K562 (cell line): ENCODE measurements at regions not wholly inside any gene's neighbourhood (a gene's known extent, or its start where the extent isn't known, plus 50 kb on each side); places are given as distances from the start of the nearest gene placed in this dataset.

Experiments
- ATAC-seq: fragments of 200-7000 bp; cut with Tn5 transposase; 3 replicates; pipeline ENCODE4 v1.9.1; 2020; ENCODE audit warnings: moderate library complexity
- BruUV-seq: library from RNA; stranded (reverse); fragments of 400-500 nt; replicated peaks from 2 replicates; lab custom pipeline; 2021; lab: Mats Ljungman, UMichigan
- CTCF ChIA-PET: fragments of 300-600 bp; formaldehyde crosslinking; extraction: SDS; loops from one replicate; lab custom pipeline; 2021; ENCODE audit warnings: low intra/inter-chr PET ratio; lab: Yijun Ruan, JAX
- POLR2A ChIA-PET: fragments of 300-600, 350-650 bp; sonication (Branson Sonifier 250); formaldehyde crosslinking; extraction: SDS; loops from one replicate; lab custom pipeline; 2021; ENCODE audit warnings: antibody characterized with exemption, inconsistent platforms; lab: Yijun Ruan, JAX
- DNase-seq, 4 experiments: peaks; one replicate each; pipeline versions ENCODE4 v3.0.0 to v3.0.0-alpha.2; 2011 to 2018; ENCODE audit warnings: low spot score in 3 of 4, mixed read lengths in 3 of 4; ENCODE audit errors: extremely low read depth in 1 of 4
- FAIRE-seq: peaks from 2 replicates; lab custom pipeline; 2011; peaks lifted over from hg19 to GRCh38; lab: Jason Lieb, UNC
- H2AFZ ChIP-seq: 2 replicates; pipeline ENCODE4 v1.6.0; 2011; ENCODE audit warnings: low read depth, low read length, control low read depth, inconsistent platforms
- H3K27ac ChIP-seq: fragments of 200-600 bp; 3 replicates; pipeline ENCODE4 v1.8.0; 2011; ENCODE audit warnings: low read depth, mild to moderate bottlenecking, control low read depth, inconsistent platforms, low read length, moderate library complexity, mixed read lengths; ENCODE audit errors: extremely low read depth
- H3K27me3 ChIP-seq, 2 experiments: fragments of 300-600 bp in 1 of 2; 2 replicates in 1 of 2; 3 replicates in 1 of 2; pipeline versions ENCODE4 v1.6.0 to v1.8.0; 2011; ENCODE audit warnings: inconsistent platforms in 2 of 2, low read length in 2 of 2, mild to moderate bottlenecking in 1 of 2, mixed read lengths in 1 of 2, moderate library complexity in 1 of 2; ENCODE audit not compliant: control insufficient read depth in 2 of 2, insufficient read depth in 2 of 2
- H3K36me3 ChIP-seq: fragments of 300-600 bp; 3 replicates; pipeline ENCODE4 v1.8.0; 2011; ENCODE audit warnings: mild to moderate bottlenecking, low read length, inconsistent platforms; ENCODE audit not compliant: control insufficient read depth, insufficient read depth
- H3K4me1 ChIP-seq, 2 experiments: fragments of 200-600 bp in 1 of 2; replicated peaks in 1 of 2; 2 replicates in 1 of 2; 3 replicates in 1 of 2; pipeline versions ENCODE4 v1.5.1 to v1.8.0; 2011; ENCODE audit warnings: inconsistent platforms in 2 of 2, low read length in 2 of 2, mild to moderate bottlenecking in 1 of 2, mixed read lengths in 1 of 2, moderate library complexity in 1 of 2; ENCODE audit not compliant: control insufficient read depth in 2 of 2, insufficient read depth in 2 of 2
- H3K4me2 ChIP-seq: 2 replicates; pipeline ENCODE4 v1.6.1; 2011; ENCODE audit warnings: low read length, control low read depth, inconsistent platforms, mixed read lengths; ENCODE audit not compliant: insufficient read depth
- H3K4me3 ChIP-seq: fragments of 200-600 bp; sonication (generic), shearing (Covaris generic); 2 replicates; pipeline ENCODE4 v1.5.1; 2016; ENCODE audit warnings: control low read depth, inconsistent platforms
- H3K79me2 ChIP-seq: fragments of 200-600 bp; 3 replicates; pipeline ENCODE4 v1.8.0; 2011; ENCODE audit warnings: low read length, inconsistent platforms; ENCODE audit not compliant: control insufficient read depth, insufficient read depth
- H3K9ac ChIP-seq, 2 experiments: 2 replicates each; pipeline versions ENCODE4 v1.6.0 to v1.6.1; 2011; ENCODE audit warnings: low read depth in 2 of 2, low read length in 2 of 2, control low read depth in 1 of 2, inconsistent platforms in 1 of 2, mild to moderate bottlenecking in 1 of 2, mixed read lengths in 1 of 2; ENCODE audit not compliant: insufficient read depth in 1 of 2
- H3K9me1 ChIP-seq: one replicate; pipeline ENCODE4 v1.6.0; 2011; ENCODE audit warnings: inconsistent platforms, mild to moderate bottlenecking, low read length, moderate library complexity; ENCODE audit not compliant: control insufficient read depth, insufficient read depth
- H3K9me3 ChIP-seq: replicated peaks from 2 replicates; pipeline ENCODE4 v1.5.1; 2011; ENCODE audit warnings: low read depth, low read length, inconsistent platforms; ENCODE audit not compliant: control insufficient read depth, insufficient read depth
- H4K20me1 ChIP-seq: replicated peaks from 2 replicates; pipeline ENCODE4 v1.6.1; 2011; ENCODE audit warnings: low read length, inconsistent platforms, mixed read lengths; ENCODE audit not compliant: control insufficient read depth, insufficient read depth
- ARID1B ChIP-seq: fragments of 450-650 bp; IDR thresholded peaks from 2 replicates; pipeline ENCODE4 v1.6.1; 2016; ENCODE audit warnings: antibody characterized with exemption, mild to moderate bottlenecking, inconsistent platforms
- ARID3A ChIP-seq: IDR thresholded peaks from 2 replicates; pipeline ENCODE4 v1.6.1; 2012; ENCODE audit warnings: low read depth, low read length, improper control_type of control experiment, borderline replicate concordance
- BDP1 ChIP-seq: IDR thresholded peaks from 3 replicates; pipeline ENCODE4 v1.6.1; 2011; ENCODE audit not compliant: insufficient read length, insufficient read depth
- CBFA2T3 ChIP-seq: fragments of 450-650 bp; IDR thresholded peaks from 2 replicates; pipeline ENCODE4 v1.6.1; 2017
- CHD4 ChIP-seq: fragments of 200-600 bp; sonication (generic); IDR thresholded peaks from 3 replicates; pipeline ENCODE4 v1.6.1; 2012; ENCODE audit warnings: low read depth, mild to moderate bottlenecking, mixed read lengths, low read length, inconsistent platforms; ENCODE audit not compliant: insufficient read depth, insufficient replicate concordance, poor library complexity, severe bottlenecking
- CSDE1 ChIP-seq, 2 experiments: fragments of 450-650 bp; IDR thresholded peaks; 2 replicates each; pipeline ENCODE4 v1.6.1; 2016; ENCODE audit warnings: mild to moderate bottlenecking in 1 of 2
- FOXJ2 ChIP-seq: fragments of 200-800 bp; sonication (Bioruptor generic); IDR thresholded peaks from 2 replicates; pipeline ENCODE4 v1.6.1; 2016; ENCODE audit warnings: missing genetic modification characterization, missing compliant biosample characterization
- MCM3 ChIP-seq: fragments of 450-650 bp; IDR thresholded peaks from 2 replicates; pipeline ENCODE4 v1.6.1; 2016
- MECOM ChIP-seq: fragments of 250-450 bp; sonication (Bioruptor Pico); IDR thresholded peaks from 2 replicates; pipeline ENCODE4 v1.8.0; 2022; ENCODE audit warnings: inconsistent platforms
- PHF21A ChIP-seq: fragments of 450-650 bp; IDR thresholded peaks from 2 replicates; pipeline ENCODE4 v1.6.1; 2017; ENCODE audit warnings: low read depth, borderline replicate concordance
- RB1 ChIP-seq: fragments of 450-650 bp; IDR thresholded peaks from 2 replicates; pipeline ENCODE4 v1.6.1; 2017; ENCODE audit warnings: low read depth, mild to moderate bottlenecking
- TAF15 ChIP-seq: fragments of 200-400 bp; formaldehyde crosslinking; IDR thresholded peaks from 2 replicates; pipeline ENCODE4 v1.6.1; 2017; ENCODE audit warnings: mild to moderate bottlenecking, low read depth, low read length, moderate library complexity
- TAL1 ChIP-seq: fragments of 450-650 bp; IDR thresholded peaks from 2 replicates; pipeline ENCODE4 v1.6.1; 2016; ENCODE audit warnings: mild to moderate bottlenecking
- TEAD4 ChIP-seq, 2 experiments: sonication (generic) in 1 of 2; formaldehyde crosslinking in 1 of 2; IDR thresholded peaks; 2 replicates each; pipeline versions ENCODE4 v1.6.1 to v1.8.0; 2012 to 2022; ENCODE audit warnings: borderline replicate concordance in 1 of 2, inconsistent platforms in 1 of 2, low read length in 1 of 2, mild to moderate bottlenecking in 1 of 2, missing genetic modification reagents in 1 of 2
- TGIF2 ChIP-seq: sonication (generic); formaldehyde crosslinking; IDR thresholded peaks from 2 replicates; pipeline ENCODE4 v1.8.1; 2022; ENCODE audit warnings: mild to moderate bottlenecking, missing genetic modification reagents, moderate library complexity
- ZNF280A ChIP-seq: fragments of 450-650 bp; IDR thresholded peaks from 2 replicates; pipeline ENCODE4 v1.6.1; 2018; ENCODE audit warnings: mild to moderate bottlenecking, low read depth; ENCODE audit not compliant: partially characterized antibody
- WGBS: fragments of 100-300 bp; shearing (Covaris generic); methylation state at CpG from one replicate; pipeline ENCODE4 v1.1.6; 2016; ENCODE audit warnings: low coverage, mixed read lengths; ENCODE audit not compliant: insufficient coverage; ENCODE audit errors: missing lambda C conversion rate; 5-methylcytosine and 5-hydroxymethylcytosine counted together
- in situ Hi-C: fragments of 300-500 bp; cut with MboI; formaldehyde crosslinking; loops from 4 replicates; pipeline ENCODE4 v1.15.0; 2018; ENCODE audit warnings: inconsistent platforms, mixed read lengths
- intact Hi-C: fragments of 100-400 bp; cut with micrococcal nuclease; formaldehyde crosslinking; loops from 2 replicates; pipeline ENCODE4 v1.14.2; 2022

- Histone ChIP-seq H3K9me1 (no peaks in the 10 kb centered on the region), H4K20me1 (no peaks in the 10 kb centered on the region), H3K4me3 (no peak overlapping the region), H3K27me3 (no peaks in the 10 kb centered on the region), H3K4me2 (no peak overlapping the region), H2AFZ (no peak overlapping the region), H3K36me3 (0 out of 3 replicates have a peak, but pooled peaks cover 3% of the 10 kb centered on the region), H3K4me1 (peaks cover 0 to 3% of the 10 kb centered on the region in 2 experiments; a peak in 1 of 5 replicates), H3K9ac (no peak overlapping the region), H3K9me3 (0 out of 2 replicates have a peak, but pooled peaks cover 2% of the 10 kb centered on the region), H3K79me2 (no peaks in the 10 kb centered on the region), H3K27ac (no peak overlapping the region)
- TF ChIP-seq TGIF2 (CRISPR knock-in tag) (no peak), MCM3 (no peak), FOXJ2 (no peak), CHD4 (no peak), BDP1 (no peak), TEAD4 (IDR thresholded peaks at IDR 0.05; ENCODE audit: low read length) (peak; percentile 46; the same call in 1 of the 2 replicates), TEAD4 (CRISPR knock-in tag; IDR thresholded peaks at IDR 0.05; ENCODE audit: borderline replicate concordance) (no peak), ARID3A (no peak), MECOM (CRISPR knock-in tag) (no peak), ARID1B (peak; percentile 56), CSDE1 (IDR thresholded peaks at IDR 0.05) (no peak), PHF21A (no peak), ZNF280A (no peak), TAF15 (no peak), TAL1 (peak; percentile 53), CBFA2T3 (peak; percentile 48), RB1 (no peak)
- in situ Hi-C loops: no loop called here
- intact Hi-C loops: loop anchor here (10.0 kb wide), 1 partner anchor 413 kb away; no protein-coding TSS in a partner anchor
- 32% methylated on average over 2 of the region's 2 CpGs for WGBS
- DNase-seq (no peak), ATAC-seq (no peak), FAIRE-seq (no peak)
- ChIA-PET CTCF (interaction anchor here (0.7 kb wide), 1 partner anchor 1662 kb away, joined by 4 read pairs; no protein-coding TSS in a partner anchor), POLR2A (interaction anchor here (1.0 kb wide), 2 partner anchors 9 to 11 kb away, joined by 3 read pairs; no protein-coding TSS in a partner anchor)
- BruUV-seq: no TSS peak
Measured at GRCh38 chr7:10471280-10472058, 502.2 kb upstream of the PHF14 start.
